ENCODE measurements at regions not wholly inside any gene's neighbourhood (a gene's known extent, or its start where the extent isn't known, plus 50 kb on each side); places are given as distances from the start of the nearest gene placed in this dataset.

DNA sequence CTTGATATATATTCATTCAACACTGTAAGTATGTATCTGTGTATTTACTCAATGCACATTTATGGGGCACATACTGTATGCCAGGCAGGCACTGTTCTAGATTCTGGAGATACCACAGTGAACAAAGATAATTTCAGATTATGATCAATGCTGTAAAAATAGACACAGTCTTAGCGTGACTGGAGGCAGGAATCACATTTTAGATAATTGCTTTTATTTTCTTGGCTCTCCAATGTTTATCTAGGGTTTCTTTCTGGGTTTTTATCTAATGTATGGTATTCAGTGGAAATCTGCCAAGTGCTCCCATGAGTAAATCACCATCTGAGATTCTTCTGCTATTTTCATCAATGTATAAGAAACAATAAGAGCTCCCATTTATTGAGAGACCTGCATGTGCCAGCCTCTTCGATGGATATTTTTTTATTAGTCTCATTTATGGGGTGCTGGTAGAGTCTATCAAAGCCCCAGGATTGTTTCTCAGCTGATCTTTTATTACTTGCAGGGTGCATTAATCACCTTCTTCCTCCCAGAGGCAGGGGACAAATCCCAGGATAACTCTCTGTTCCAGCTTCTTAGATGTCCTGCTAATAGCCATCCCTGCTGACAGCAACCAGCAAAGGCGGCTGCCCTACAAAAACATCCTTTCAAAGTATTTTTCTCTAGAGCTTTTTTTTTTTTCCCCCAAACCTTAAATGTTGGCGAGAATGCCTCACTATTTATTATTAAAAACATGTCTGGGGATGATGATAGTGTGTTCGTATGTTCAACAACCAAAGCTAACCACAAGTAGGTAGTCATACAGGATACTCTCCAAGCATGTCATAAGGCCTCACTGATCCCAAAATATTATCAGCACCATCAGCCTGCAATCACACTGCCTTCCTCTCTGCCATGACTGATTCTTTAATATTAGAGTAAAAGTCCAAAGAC is 331.0 kb upstream of the RASGRP1 start:
- no peak overlapping the region for H3K4me3 ChIP-seq (ENCODE audit: low read length)
- no peaks in the 10 kb centered on the region for H3K4me1 ChIP-seq (ENCODE audit: control insufficient read depth, insufficient read depth, low read length)
- H3K9me3 ChIP-seq (ENCODE audit: control insufficient read depth, low read length): no peaks in the 10 kb centered on the region
- no peaks in the 10 kb centered on the region for H3K27me3 ChIP-seq (ENCODE audit: control insufficient read depth, insufficient read depth, low read length)
- H3K36me3 ChIP-seq (ENCODE audit: control insufficient read depth, insufficient read depth, low read length): no peaks in the 10 kb centered on the region
- no peak overlapping the region for H3K9ac ChIP-seq (ENCODE audit: low read length)

GRCh38 chr15:38896647-38897046 is 332.0 kb upstream of the RASGRP1 start:
- Histone ChIP-seq H3K9me3 (ENCODE audit: control insufficient read depth, low read length) (no peaks in the 10 kb centered on the region), H3K27me3 (ENCODE audit: control insufficient read depth, insufficient read depth, low read length) (no peaks in the 10 kb centered on the region), H3K4me1 (ENCODE audit: control insufficient read depth, insufficient read depth, low read length) (no peaks in the 10 kb centered on the region), H3K4me3 (ENCODE audit: low read length) (no peak overlapping the region), H3K36me3 (ENCODE audit: control insufficient read depth, insufficient read depth, low read length) (no peaks in the 10 kb centered on the region), H3K9ac (ENCODE audit: low read length) (no peak overlapping the region)

GRCh38 chr15:38897551-38897950 is 332.9 kb upstream of the RASGRP1 start:
- Histone ChIP-seq H3K4me3 (ENCODE audit: low read length) (no peak overlapping the region), H3K27me3 (ENCODE audit: control insufficient read depth, insufficient read depth, low read length) (no peaks in the 10 kb centered on the region), H3K36me3 (ENCODE audit: control insufficient read depth, insufficient read depth, low read length) (no peaks in the 10 kb centered on the region), H3K4me1 (ENCODE audit: control insufficient read depth, insufficient read depth, low read length) (no peaks in the 10 kb centered on the region), H3K9ac (ENCODE audit: low read length) (no peak overlapping the region), H3K9me3 (ENCODE audit: control insufficient read depth, low read length) (no peaks in the 10 kb centered on the region)

DNA sequence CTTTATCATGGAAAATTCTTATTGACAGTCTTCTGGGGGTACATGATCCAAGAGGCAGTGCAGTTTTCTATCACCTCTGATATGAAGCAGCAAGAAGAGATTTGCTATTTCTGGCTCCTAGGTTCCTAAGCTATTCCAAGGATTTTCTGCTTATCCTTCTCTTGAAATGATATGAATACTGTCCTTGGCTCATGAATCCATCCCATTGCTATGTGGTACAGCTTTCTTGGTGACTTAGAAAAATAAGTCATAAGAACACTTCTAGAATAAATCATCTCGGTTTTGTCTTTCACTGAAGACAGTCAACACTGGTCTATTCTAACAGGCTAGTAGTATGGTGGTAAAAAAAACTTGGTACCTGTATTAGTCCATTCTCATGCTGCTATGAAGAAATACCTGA is 333.6 kb upstream of the RASGRP1 start:
- H3K9ac ChIP-seq (ENCODE audit: low read length): no peak overlapping the region
- no peaks in the 10 kb centered on the region for H3K36me3 ChIP-seq (ENCODE audit: control insufficient read depth, insufficient read depth, low read length)
- no peaks in the 10 kb centered on the region for H3K4me1 ChIP-seq (ENCODE audit: control insufficient read depth, insufficient read depth, low read length)
- no peaks in the 10 kb centered on the region for H3K27me3 ChIP-seq (ENCODE audit: control insufficient read depth, insufficient read depth, low read length)
- H3K4me3 ChIP-seq (ENCODE audit: low read length): no peak overlapping the region
- no peaks in the 10 kb centered on the region for H3K9me3 ChIP-seq (ENCODE audit: control insufficient read depth, low read length)

DNA sequence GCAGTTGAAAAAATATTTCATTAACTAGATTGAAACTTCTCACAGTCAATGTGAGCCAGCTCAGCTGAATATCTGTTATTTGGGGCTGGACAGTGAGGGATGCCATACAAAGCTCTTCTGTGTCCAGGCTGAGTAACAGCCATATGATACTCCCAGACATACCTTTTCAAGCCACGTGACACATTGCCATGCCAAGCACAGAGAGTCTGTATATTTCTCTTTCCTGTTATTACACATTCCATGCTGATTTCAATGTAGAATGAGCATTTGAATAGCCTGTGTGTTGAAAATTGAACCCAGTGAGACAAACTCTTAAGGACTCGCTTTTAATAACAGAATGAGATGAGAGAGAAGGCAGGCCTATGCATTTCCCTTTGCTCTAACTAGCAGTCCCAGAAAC is 334.7 kb upstream of the RASGRP1 start:
- Histone ChIP-seq H3K9ac (ENCODE audit: low read length) (no peak overlapping the region), H3K27me3 (ENCODE audit: control insufficient read depth, insufficient read depth, low read length) (no peaks in the 10 kb centered on the region), H3K36me3 (ENCODE audit: control insufficient read depth, insufficient read depth, low read length) (no peaks in the 10 kb centered on the region), H3K9me3 (ENCODE audit: control insufficient read depth, low read length) (no peaks in the 10 kb centered on the region), H3K4me3 (ENCODE audit: low read length) (no peak overlapping the region), H3K4me1 (ENCODE audit: control insufficient read depth, insufficient read depth, low read length) (no peaks in the 10 kb centered on the region)

GRCh38 chr15:38904298-38904697 is 339.7 kb upstream of the RASGRP1 start:
- Histone ChIP-seq H3K27me3 (ENCODE audit: control insufficient read depth, insufficient read depth, low read length) (no peaks in the 10 kb centered on the region), H3K4me3 (ENCODE audit: low read length) (no peak overlapping the region), H3K9me3 (ENCODE audit: control insufficient read depth, low read length) (no peaks in the 10 kb centered on the region), H3K4me1 (ENCODE audit: control insufficient read depth, insufficient read depth, low read length) (no peaks in the 10 kb centered on the region), H3K36me3 (ENCODE audit: control insufficient read depth, insufficient read depth, low read length) (no peaks in the 10 kb centered on the region), H3K9ac (ENCODE audit: low read length) (no peak overlapping the region)

DNA sequence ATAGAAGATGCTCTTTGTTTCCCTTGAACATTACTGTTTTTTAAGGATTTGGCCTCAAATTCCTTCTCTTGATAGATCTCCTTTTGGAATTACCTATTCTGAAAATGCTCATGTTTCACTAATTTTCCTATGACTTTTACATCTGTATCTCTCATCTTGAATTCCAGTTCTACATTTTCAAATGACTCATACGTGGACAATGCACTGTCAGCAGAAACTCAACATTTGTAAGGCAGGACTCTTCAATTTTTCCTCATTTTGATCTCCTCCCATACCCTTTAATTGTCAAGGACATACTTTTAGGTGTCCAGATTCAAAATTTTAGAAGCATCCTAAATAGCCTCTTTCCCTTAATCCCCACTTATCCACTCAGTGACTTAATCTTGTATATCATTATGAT is 341.0 kb upstream of the RASGRP1 start:
- Histone ChIP-seq H3K36me3 (ENCODE audit: control insufficient read depth, insufficient read depth, low read length) (no peaks in the 10 kb centered on the region), H3K9me3 (ENCODE audit: control insufficient read depth, low read length) (no peaks in the 10 kb centered on the region), H3K4me3 (ENCODE audit: low read length) (no peak overlapping the region), H3K27me3 (ENCODE audit: control insufficient read depth, insufficient read depth, low read length) (no peaks in the 10 kb centered on the region), H3K4me1 (ENCODE audit: control insufficient read depth, insufficient read depth, low read length) (no peaks in the 10 kb centered on the region), H3K9ac (ENCODE audit: low read length) (no peak overlapping the region)

- Histone ChIP-seq H3K36me3 (ENCODE audit: control insufficient read depth, insufficient read depth, low read length) (no peaks in the 10 kb centered on the region), H3K9me3 (ENCODE audit: control insufficient read depth, low read length) (no peaks in the 10 kb centered on the region), H3K4me3 (ENCODE audit: low read length) (no peak overlapping the region)
These were observed 356.4 kb upstream of the RASGRP1 start for GRCh38 chr15:38920966-38921365.

DNA sequence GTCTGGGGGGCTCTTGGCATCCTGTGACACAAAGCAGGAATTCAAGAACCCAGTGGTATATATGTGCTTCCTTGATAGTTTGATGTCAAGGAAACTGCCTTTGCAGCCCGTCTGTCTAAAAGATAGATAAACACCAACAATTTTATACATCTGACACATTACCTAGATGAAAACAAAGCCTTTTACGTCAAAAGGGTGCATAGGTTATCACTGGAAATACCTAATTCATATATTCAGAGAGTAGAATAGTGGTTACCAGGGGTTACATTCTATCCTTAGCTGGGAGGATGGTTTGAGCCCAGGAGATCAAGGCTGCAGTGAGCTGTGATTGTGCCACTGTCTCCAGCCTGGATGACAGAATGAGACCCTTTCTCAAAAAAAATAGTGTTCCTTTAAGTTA is 356.9 kb upstream of the RASGRP1 start:
- Histone ChIP-seq H3K4me3 (ENCODE audit: low read length) (no peak overlapping the region), H3K4me1 (ENCODE audit: control insufficient read depth, insufficient read depth, low read length) (no peaks in the 10 kb centered on the region), H3K36me3 (ENCODE audit: control insufficient read depth, insufficient read depth, low read length) (no peaks in the 10 kb centered on the region), H3K27me3 (ENCODE audit: control insufficient read depth, insufficient read depth, low read length) (no peaks in the 10 kb centered on the region), H3K9me3 (ENCODE audit: control insufficient read depth, low read length) (no peaks in the 10 kb centered on the region), H3K9ac (ENCODE audit: low read length) (no peak overlapping the region)

More at GRCh38 chr15:38920966-38921365, 356.4 kb upstream of the RASGRP1 start:
- Histone ChIP-seq H3K9ac (ENCODE audit: low read length) (no peak overlapping the region), H3K4me1 (ENCODE audit: control insufficient read depth, insufficient read depth, low read length) (no peaks in the 10 kb centered on the region), H3K27me3 (ENCODE audit: control insufficient read depth, insufficient read depth, low read length) (no peaks in the 10 kb centered on the region)

DNA sequence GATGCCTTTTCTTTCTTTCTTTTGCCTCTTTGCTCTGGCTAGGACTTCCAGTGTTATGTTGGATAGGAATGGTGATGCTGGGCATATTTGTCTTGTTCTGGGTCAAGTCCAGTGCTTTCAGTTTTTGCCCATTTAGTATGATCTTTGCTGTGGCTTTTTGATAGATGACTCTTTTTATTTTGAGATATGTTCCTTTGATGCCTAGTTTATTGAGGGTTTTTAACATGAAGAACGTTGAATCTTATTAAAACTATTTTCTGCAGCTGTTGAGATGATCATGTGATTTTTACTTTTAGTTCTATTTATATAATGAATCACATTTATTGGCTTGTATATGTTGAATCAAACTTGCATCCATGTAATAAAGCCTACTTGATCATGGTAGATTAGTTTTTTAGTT is 363.8 kb upstream of the RASGRP1 start:
- no peaks in the 10 kb centered on the region for H3K4me1 ChIP-seq (ENCODE audit: control insufficient read depth, insufficient read depth, low read length)
- no peaks in the 10 kb centered on the region for H3K36me3 ChIP-seq (ENCODE audit: control insufficient read depth, insufficient read depth, low read length)
- no peak overlapping the region for H3K9ac ChIP-seq (ENCODE audit: low read length)
- H3K4me3 ChIP-seq (ENCODE audit: low read length): no peak overlapping the region
- H3K9me3 ChIP-seq (ENCODE audit: control insufficient read depth, low read length): no peaks in the 10 kb centered on the region
- H3K27me3 ChIP-seq (ENCODE audit: control insufficient read depth, insufficient read depth, low read length): no peaks in the 10 kb centered on the region

DNA sequence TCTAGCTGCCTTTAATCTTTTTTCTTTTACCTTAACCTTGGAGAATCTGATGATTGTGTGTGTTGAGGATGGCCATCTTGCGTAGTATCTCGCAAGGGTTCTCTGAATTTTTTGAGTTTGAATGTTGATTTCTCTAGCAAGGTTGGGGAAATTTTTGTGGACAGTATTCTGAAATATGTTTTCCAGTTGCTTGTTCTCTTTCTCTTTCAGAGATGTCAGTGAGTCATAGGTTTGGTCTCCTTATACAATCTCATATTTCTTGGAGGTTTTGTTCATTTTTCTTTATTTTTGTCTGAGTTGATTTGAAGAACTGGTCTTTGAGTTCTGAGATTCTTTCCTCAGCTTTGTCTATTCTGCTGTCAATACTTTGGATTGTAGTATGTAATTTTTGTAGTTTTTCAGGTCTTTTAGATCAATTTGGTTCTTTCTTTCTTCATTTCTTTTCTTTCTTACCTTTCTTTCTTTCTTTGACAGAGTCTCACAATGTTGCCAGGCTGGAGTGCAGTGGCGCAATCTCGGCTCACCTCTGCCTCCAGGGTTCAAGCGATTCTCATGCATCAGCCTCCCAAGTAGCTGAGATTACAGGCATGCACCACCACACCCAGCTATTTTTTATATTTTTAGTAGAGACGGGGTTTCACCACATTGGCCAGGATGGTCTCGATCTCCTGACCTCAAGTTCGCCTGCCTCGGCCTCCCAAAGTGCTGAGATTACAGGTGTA is 366.4 kb upstream of the RASGRP1 start:
- H3K9ac ChIP-seq (ENCODE audit: low read length): no peak overlapping the region
- no peaks in the 10 kb centered on the region for H3K27me3 ChIP-seq (ENCODE audit: control insufficient read depth, insufficient read depth, low read length)
- no peaks in the 10 kb centered on the region for H3K4me1 ChIP-seq (ENCODE audit: control insufficient read depth, insufficient read depth, low read length)
- H3K9me3 ChIP-seq (ENCODE audit: control insufficient read depth, low read length): no peaks in the 10 kb centered on the region
- no peaks in the 10 kb centered on the region for H3K36me3 ChIP-seq (ENCODE audit: control insufficient read depth, insufficient read depth, low read length)
- H3K4me3 ChIP-seq (ENCODE audit: low read length): no peak overlapping the region

GRCh38 chr15:38941399-38941953 is 376.9 kb upstream of the RASGRP1 start:
- Histone ChIP-seq H3K36me3 (ENCODE audit: control insufficient read depth, insufficient read depth, low read length) (no peaks in the 10 kb centered on the region), H3K27me3 (ENCODE audit: control insufficient read depth, insufficient read depth, low read length) (no peaks in the 10 kb centered on the region), H3K9ac (ENCODE audit: low read length) (no peak overlapping the region), H3K4me3 (ENCODE audit: low read length) (no peak overlapping the region), H3K4me1 (ENCODE audit: control insufficient read depth, insufficient read depth, low read length) (no peaks in the 10 kb centered on the region), H3K9me3 (ENCODE audit: control insufficient read depth, low read length) (no peaks in the 10 kb centered on the region)
